Neural cell (in vitro differentiated cells): ENCODE measurements at regions not wholly inside any gene's neighbourhood (a gene's known extent, or its start where the extent isn't known, plus 50 kb on each side); places are given as distances from the start of the nearest gene placed in this dataset.

Source experiments
- H2AFZ ChIP-seq: fragments of 200-600, 300-800 bp; sonication (generic), shearing (Covaris generic); 2 replicates; pipeline ENCODE4 v1.6.0; 2014; ENCODE audit warnings: low read depth, mild to moderate bottlenecking, antibody characterized with exemption, low read length, moderate library complexity
- H3F3A ChIP-seq: fragments of 200-600 bp; shearing (Covaris generic); 2 replicates; pipeline ENCODE4 v1.6.1; 2016; ENCODE audit warnings: mild to moderate bottlenecking, moderate library complexity, mixed read lengths, antibody characterized with exemption, low read length; ENCODE audit not compliant: insufficient read depth, poor library complexity, severe bottlenecking
- H3K27ac ChIP-seq: fragments of 200-600, 300-800 bp; sonication (generic), shearing (Covaris generic); 2 replicates; pipeline ENCODE4 v1.5.1; 2014; ENCODE audit warnings: mild to moderate bottlenecking, low read length, moderate library complexity
- H3K27me3 ChIP-seq: fragments of 300-800, 200-600 bp; sonication (generic), shearing (Covaris generic); 2 replicates; pipeline ENCODE4 v1.6.0; 2014; ENCODE audit warnings: mild to moderate bottlenecking, low read depth, low read length, moderate library complexity; ENCODE audit not compliant: insufficient read depth
- H3K36me3 ChIP-seq: fragments of 300-800, 200-600 bp; sonication (generic), shearing (Covaris generic); 2 replicates; pipeline ENCODE4 v1.5.1; 2014; ENCODE audit warnings: mild to moderate bottlenecking, antibody characterized with exemption, low read length, moderate library complexity; ENCODE audit not compliant: insufficient read depth
- H3K4me2 ChIP-seq: fragments of 300-800, 200-600 bp; sonication (generic), shearing (Covaris generic); 2 replicates; pipeline ENCODE4 v1.6.0; 2014; ENCODE audit warnings: mild to moderate bottlenecking, low read length
- H3K4me3 ChIP-seq: fragments of 300-800, 200-600 bp; sonication (generic), shearing (Covaris generic); 2 replicates; pipeline ENCODE4 v1.5.1; 2014; ENCODE audit warnings: mild to moderate bottlenecking, low read length, moderate library complexity
- H3K79me2 ChIP-seq: fragments of 200-600 bp; shearing (Covaris generic); replicated peaks from 2 replicates; pipeline ENCODE4 v1.6.0; 2014; ENCODE audit warnings: mild to moderate bottlenecking, low read length, moderate library complexity; ENCODE audit not compliant: insufficient read depth
- H3K9ac ChIP-seq: fragments of 300-800, 200-600 bp; sonication (generic), shearing (Covaris generic); 2 replicates; pipeline ENCODE4 v1.6.1; 2016; ENCODE audit warnings: mild to moderate bottlenecking, low read length, mixed read lengths
- H3K9me2 ChIP-seq: fragments of 200-600 bp; shearing (Covaris generic); 2 replicates; pipeline ENCODE4 v1.6.1; 2016; ENCODE audit warnings: mild to moderate bottlenecking, low read length, mixed read lengths; ENCODE audit not compliant: insufficient read depth
- H3K9me3 ChIP-seq: fragments of 200-600, 300-800 bp; sonication (generic), shearing (Covaris generic); 2 replicates; pipeline ENCODE4 v1.6.1; 2016; ENCODE audit warnings: mild to moderate bottlenecking, mixed run types, low read length, moderate library complexity, mixed read lengths
- H4K20me1 ChIP-seq: fragments of 200-600 bp; shearing (Covaris generic); 2 replicates; pipeline ENCODE4 v1.6.1; 2016; ENCODE audit warnings: mild to moderate bottlenecking, mixed run types; ENCODE audit not compliant: insufficient read depth
- EP300 ChIP-seq: fragments of 450-650 bp; conservative IDR thresholded peaks from 2 replicates; pipeline ENCODE4 v1.6.1; 2014; ENCODE audit warnings: antibody characterized with exemption, mild to moderate bottlenecking, moderate library complexity; ENCODE audit not compliant: poor library complexity, severe bottlenecking
- EZH2 ChIP-seq: fragments of 200-600, 300-800 bp; shearing (Covaris generic), sonication (generic); IDR thresholded peaks from 2 replicates; pipeline ENCODE4 v1.6.1; 2014; ENCODE audit warnings: antibody characterized with exemption, low read length, borderline replicate concordance, mild to moderate bottlenecking; ENCODE audit not compliant: insufficient read depth, poor library complexity, severe bottlenecking
- MXI1 ChIP-seq: fragments of 450-650 bp; conservative IDR thresholded peaks from 2 replicates; pipeline ENCODE4 v1.6.1; 2014; ENCODE audit warnings: antibody characterized with exemption, mild to moderate bottlenecking; ENCODE audit not compliant: poor library complexity, severe bottlenecking
- POLR2AphosphoS5 ChIP-seq: IDR thresholded peaks from 2 replicates; pipeline ENCODE4 v1.6.1; 2012
- RAD21 ChIP-seq: fragments of 450-650 bp; conservative IDR thresholded peaks from 2 replicates; pipeline ENCODE4 v1.6.1; 2014; ENCODE audit warnings: antibody characterized with exemption, mild to moderate bottlenecking, moderate library complexity
- SMC3 ChIP-seq: fragments of 450-650 bp; conservative IDR thresholded peaks from 2 replicates; pipeline ENCODE4 v1.6.1; 2014; ENCODE audit warnings: antibody characterized with exemption, mild to moderate bottlenecking, moderate library complexity; ENCODE audit not compliant: poor library complexity
- TAF1 ChIP-seq: IDR thresholded peaks from 2 replicates; pipeline ENCODE4 v1.6.1; 2012; ENCODE audit warnings: low read depth
- TF ChIP-seq, protein P1 (sequence below): fragments of 450-650 bp; IDR thresholded peaks from 2 replicates; pipeline ENCODE4 v1.5.1; 2014; ENCODE audit warnings: antibody characterized with exemption, mild to moderate bottlenecking, moderate library complexity; ENCODE audit not compliant: poor library complexity, severe bottlenecking
- TF ChIP-seq, protein P2 (sequence below): IDR thresholded peaks from 2 replicates; pipeline ENCODE4 v1.6.1; 2012; ENCODE audit warnings: borderline replicate concordance

DNA sequence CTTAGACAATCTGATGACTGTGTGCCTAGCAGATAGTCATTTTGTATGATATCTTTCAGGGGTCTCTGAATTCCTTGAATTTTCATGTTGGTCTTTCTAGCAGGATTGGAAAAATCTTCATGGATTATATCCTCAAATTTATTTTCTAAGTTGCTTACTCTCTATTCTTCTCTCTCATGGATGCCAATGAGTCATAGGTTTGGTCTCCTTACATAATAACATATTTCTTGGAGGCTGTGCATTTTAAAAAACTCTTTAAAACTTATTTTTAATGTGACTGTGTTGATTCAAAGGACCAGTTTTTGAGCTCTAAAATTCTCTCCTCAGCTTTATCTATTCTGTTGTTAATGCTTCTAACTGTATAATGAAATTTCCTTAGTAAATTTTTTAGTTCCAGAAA, 198.7 kb downstream of the AASDHPPT start:
- H3K27ac ChIP-seq, result no peak overlapping the region
- H3K4me2 ChIP-seq, result no peak overlapping the region
- H3K9me3 ChIP-seq, result no peaks in the 10 kb centered on the region
- no peaks in the 10 kb centered on the region for H4K20me1 ChIP-seq
- H3K27me3 ChIP-seq, result no peaks in the 10 kb centered on the region
- no peak overlapping the region for H3K9ac ChIP-seq
- H3K9me2 ChIP-seq, result no peaks in the 10 kb centered on the region
- no peaks in the 10 kb centered on the region for H3F3A ChIP-seq
- no peaks in the 10 kb centered on the region for H3K36me3 ChIP-seq
- no peaks in the 10 kb centered on the region for H3K79me2 ChIP-seq
- H3K4me3 ChIP-seq, result no peak overlapping the region
- H2AFZ ChIP-seq, result no peak overlapping the region
- TF ChIP-seq MXI1 (no peak), RAD21 (no peak), TAF1 (no peak), EP300 (no peak), EZH2 (no peak), POLR2AphosphoS5 (no peak), SMC3 (no peak)
- TF ChIP-seq, protein P1, sequence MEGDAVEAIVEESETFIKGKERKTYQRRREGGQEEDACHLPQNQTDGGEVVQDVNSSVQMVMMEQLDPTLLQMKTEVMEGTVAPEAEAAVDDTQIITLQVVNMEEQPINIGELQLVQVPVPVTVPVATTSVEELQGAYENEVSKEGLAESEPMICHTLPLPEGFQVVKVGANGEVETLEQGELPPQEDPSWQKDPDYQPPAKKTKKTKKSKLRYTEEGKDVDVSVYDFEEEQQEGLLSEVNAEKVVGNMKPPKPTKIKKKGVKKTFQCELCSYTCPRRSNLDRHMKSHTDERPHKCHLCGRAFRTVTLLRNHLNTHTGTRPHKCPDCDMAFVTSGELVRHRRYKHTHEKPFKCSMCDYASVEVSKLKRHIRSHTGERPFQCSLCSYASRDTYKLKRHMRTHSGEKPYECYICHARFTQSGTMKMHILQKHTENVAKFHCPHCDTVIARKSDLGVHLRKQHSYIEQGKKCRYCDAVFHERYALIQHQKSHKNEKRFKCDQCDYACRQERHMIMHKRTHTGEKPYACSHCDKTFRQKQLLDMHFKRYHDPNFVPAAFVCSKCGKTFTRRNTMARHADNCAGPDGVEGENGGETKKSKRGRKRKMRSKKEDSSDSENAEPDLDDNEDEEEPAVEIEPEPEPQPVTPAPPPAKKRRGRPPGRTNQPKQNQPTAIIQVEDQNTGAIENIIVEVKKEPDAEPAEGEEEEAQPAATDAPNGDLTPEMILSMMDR, result no peak
- TF ChIP-seq, protein P2, sequence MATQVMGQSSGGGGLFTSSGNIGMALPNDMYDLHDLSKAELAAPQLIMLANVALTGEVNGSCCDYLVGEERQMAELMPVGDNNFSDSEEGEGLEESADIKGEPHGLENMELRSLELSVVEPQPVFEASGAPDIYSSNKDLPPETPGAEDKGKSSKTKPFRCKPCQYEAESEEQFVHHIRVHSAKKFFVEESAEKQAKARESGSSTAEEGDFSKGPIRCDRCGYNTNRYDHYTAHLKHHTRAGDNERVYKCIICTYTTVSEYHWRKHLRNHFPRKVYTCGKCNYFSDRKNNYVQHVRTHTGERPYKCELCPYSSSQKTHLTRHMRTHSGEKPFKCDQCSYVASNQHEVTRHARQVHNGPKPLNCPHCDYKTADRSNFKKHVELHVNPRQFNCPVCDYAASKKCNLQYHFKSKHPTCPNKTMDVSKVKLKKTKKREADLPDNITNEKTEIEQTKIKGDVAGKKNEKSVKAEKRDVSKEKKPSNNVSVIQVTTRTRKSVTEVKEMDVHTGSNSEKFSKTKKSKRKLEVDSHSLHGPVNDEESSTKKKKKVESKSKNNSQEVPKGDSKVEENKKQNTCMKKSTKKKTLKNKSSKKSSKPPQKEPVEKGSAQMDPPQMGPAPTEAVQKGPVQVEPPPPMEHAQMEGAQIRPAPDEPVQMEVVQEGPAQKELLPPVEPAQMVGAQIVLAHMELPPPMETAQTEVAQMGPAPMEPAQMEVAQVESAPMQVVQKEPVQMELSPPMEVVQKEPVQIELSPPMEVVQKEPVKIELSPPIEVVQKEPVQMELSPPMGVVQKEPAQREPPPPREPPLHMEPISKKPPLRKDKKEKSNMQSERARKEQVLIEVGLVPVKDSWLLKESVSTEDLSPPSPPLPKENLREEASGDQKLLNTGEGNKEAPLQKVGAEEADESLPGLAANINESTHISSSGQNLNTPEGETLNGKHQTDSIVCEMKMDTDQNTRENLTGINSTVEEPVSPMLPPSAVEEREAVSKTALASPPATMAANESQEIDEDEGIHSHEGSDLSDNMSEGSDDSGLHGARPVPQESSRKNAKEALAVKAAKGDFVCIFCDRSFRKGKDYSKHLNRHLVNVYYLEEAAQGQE, result no peak

DNA sequence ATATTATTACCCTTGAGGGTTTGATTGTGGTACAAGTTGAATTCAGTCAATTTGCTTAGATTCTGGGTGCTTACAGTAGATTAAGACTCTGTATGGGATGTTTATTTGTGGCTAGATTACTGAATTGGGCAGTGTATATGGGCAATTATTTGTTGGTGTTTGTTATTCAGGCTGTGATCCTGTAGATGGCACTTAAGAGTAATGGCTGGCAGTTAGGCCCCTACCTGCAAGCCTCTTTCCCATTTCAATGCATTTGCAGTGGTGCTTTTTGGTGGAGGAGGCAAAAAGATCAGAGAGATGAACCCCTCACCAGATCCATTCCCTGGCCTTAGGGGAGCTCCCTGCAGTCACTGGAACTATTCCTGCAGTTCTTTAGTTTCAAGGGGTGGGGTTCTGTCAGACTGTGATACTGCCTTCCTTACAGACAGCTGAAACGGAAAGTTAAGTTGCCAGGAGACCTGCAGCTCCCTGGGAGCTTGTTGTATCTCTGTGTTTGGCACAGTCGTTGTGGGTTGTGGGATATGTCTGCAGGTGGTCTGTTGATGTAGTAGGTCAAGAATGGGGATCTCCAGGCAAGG, 199.5 kb downstream of the AASDHPPT start:
- TF ChIP-seq SMC3 (peak; percentile 52), EP300 (no peak), MXI1 (no peak), POLR2AphosphoS5 (no peak), RAD21 (peak; percentile 56), TAF1 (no peak), EZH2 (no peak)
- TF ChIP-seq, protein P2, result no peak
- TF ChIP-seq, protein P1, result peak; percentile 56
- Histone ChIP-seq H3F3A (no peaks in the 10 kb centered on the region), H3K27me3 (no peaks in the 10 kb centered on the region), H3K36me3 (no peaks in the 10 kb centered on the region), H3K4me2 (no peak overlapping the region), H3K4me3 (no peak overlapping the region), H3K79me2 (no peaks in the 10 kb centered on the region), H3K27ac (no peak overlapping the region), H3K9me2 (no peaks in the 10 kb centered on the region), H3K9ac (no peak overlapping the region), H2AFZ (no peak overlapping the region), H3K9me3 (no peaks in the 10 kb centered on the region), H4K20me1 (no peaks in the 10 kb centered on the region)
